ENCODE measurements at regions not wholly inside any gene's neighbourhood (a gene's known extent, or its start where the extent isn't known, plus 50 kb on each side); places are given as distances from the start of the nearest gene placed in this dataset.

- Mint-ChIP-seq H3K9me3 (peaks cover 16% of the 10 kb centered on the region), H3K4me1 (peaks cover 12% of the 10 kb centered on the region), H3K27me3 (no peaks in the 10 kb centered on the region), H3K36me3 (peaks cover 14% of the 10 kb centered on the region), H3K4me3 (no peak overlapping the region), H3K27ac (no peak overlapping the region)
- ATAC-seq: no peak
These were observed 166.2 kb upstream of the INHBA start for GRCh38 chr7:41869091-41869490.

GRCh38 chr7:41867639-41868280 is 164.9 kb upstream of the INHBA start:
- ATAC-seq: no peak
- peaks cover 20% of the 10 kb centered on the region for H3K9me3 Mint-ChIP-seq
- no peaks in the 10 kb centered on the region for H3K27me3 Mint-ChIP-seq

GRCh38 chr7:41862261-41862660 is 159.4 kb upstream of the INHBA start:
- Mint-ChIP-seq H3K36me3 (peaks cover 19% of the 10 kb centered on the region), H3K27ac (no peak overlapping the region), H3K27me3 (no peaks in the 10 kb centered on the region), H3K4me3 (no peak overlapping the region), H3K9me3 (peaks cover 20% of the 10 kb centered on the region), H3K4me1 (no peaks in the 10 kb centered on the region)
- ATAC-seq: no peak

More at GRCh38 chr7:41867639-41868280, 164.9 kb upstream of the INHBA start:
- Mint-ChIP-seq H3K4me3 (no peak overlapping the region), H3K4me1 (no peaks in the 10 kb centered on the region), H3K36me3 (peaks cover 19% of the 10 kb centered on the region), H3K27ac (no peak overlapping the region)

GRCh38 chr7:41861642-41862041 is 158.8 kb upstream of the INHBA start:
- H3K27ac Mint-ChIP-seq: no peak overlapping the region
- no peak for ATAC-seq
- no peaks in the 10 kb centered on the region for H3K27me3 Mint-ChIP-seq
- peaks cover 20% of the 10 kb centered on the region for H3K9me3 Mint-ChIP-seq
- peaks cover 19% of the 10 kb centered on the region for H3K36me3 Mint-ChIP-seq
- no peak overlapping the region for H3K4me3 Mint-ChIP-seq
- peaks cover under 1% of the 10 kb centered on the region for H3K4me1 Mint-ChIP-seq

GRCh38 chr7:41858201-41858600 is 155.3 kb upstream of the INHBA start:
- H3K27me3 Mint-ChIP-seq: no peaks in the 10 kb centered on the region
- peaks cover 7% of the 10 kb centered on the region for H3K4me1 Mint-ChIP-seq
- H3K9me3 Mint-ChIP-seq: no peaks in the 10 kb centered on the region
- no peak overlapping the region for H3K4me3 Mint-ChIP-seq
- H3K27ac Mint-ChIP-seq: no peak overlapping the region
- no peak for ATAC-seq
- H3K36me3 Mint-ChIP-seq: no peaks in the 10 kb centered on the region

- Mint-ChIP-seq H3K27me3 (no peaks in the 10 kb centered on the region), H3K27ac (no peak overlapping the region), H3K9me3 (peaks cover 9% of the 10 kb centered on the region), H3K4me1 (peaks cover 7% of the 10 kb centered on the region), H3K36me3 (no peaks in the 10 kb centered on the region), H3K4me3 (no peak overlapping the region)
- ATAC-seq: no peak
These were observed 152.9 kb upstream of the INHBA start for GRCh38 chr7:41855798-41856197.

- H3K9me3 Mint-ChIP-seq: peaks cover 17% of the 10 kb centered on the region
- no peaks in the 10 kb centered on the region for H3K27me3 Mint-ChIP-seq
- H3K27ac Mint-ChIP-seq: no peak overlapping the region
- H3K36me3 Mint-ChIP-seq: peaks cover 7% of the 10 kb centered on the region
- no peak overlapping the region for H3K4me3 Mint-ChIP-seq
- no peaks in the 10 kb centered on the region for H3K4me1 Mint-ChIP-seq
- no peak for ATAC-seq
These were observed 144.7 kb upstream of the INHBA start for GRCh38 chr7:41847606-41848005.

GRCh38 chr7:41847151-41847550 is 144.3 kb upstream of the INHBA start:
- ATAC-seq: no peak
- Mint-ChIP-seq H3K9me3 (peaks cover 14% of the 10 kb centered on the region), H3K27me3 (no peaks in the 10 kb centered on the region), H3K4me1 (no peaks in the 10 kb centered on the region), H3K4me3 (no peak overlapping the region), H3K36me3 (peaks cover 7% of the 10 kb centered on the region), H3K27ac (no peak overlapping the region)

- no peaks in the 10 kb centered on the region for H3K4me1 Mint-ChIP-seq
- H3K27ac Mint-ChIP-seq: no peak overlapping the region
- ATAC-seq: no peak
These were observed 140.1 kb upstream of the INHBA start for GRCh38 chr7:41842956-41843355.

GRCh38 chr7:41837916-41838315 is 135.0 kb upstream of the INHBA start:
- H3K27me3 Mint-ChIP-seq: no peaks in the 10 kb centered on the region
- peaks cover 7% of the 10 kb centered on the region for H3K4me1 Mint-ChIP-seq
- H3K4me3 Mint-ChIP-seq: no peak overlapping the region
- no peaks in the 10 kb centered on the region for H3K36me3 Mint-ChIP-seq
- no peak overlapping the region for H3K27ac Mint-ChIP-seq
- ATAC-seq: no peak
- H3K9me3 Mint-ChIP-seq: peaks cover 16% of the 10 kb centered on the region

More at GRCh38 chr7:41842956-41843355, 140.1 kb upstream of the INHBA start:
- H3K9me3 Mint-ChIP-seq: peaks cover 13% of the 10 kb centered on the region
- H3K4me3 Mint-ChIP-seq: no peak overlapping the region
- H3K27me3 Mint-ChIP-seq: no peaks in the 10 kb centered on the region
- H3K36me3 Mint-ChIP-seq: no peaks in the 10 kb centered on the region

- Mint-ChIP-seq H3K27ac (no peak overlapping the region), H3K9me3 (peaks cover 18% of the 10 kb centered on the region), H3K27me3 (no peaks in the 10 kb centered on the region), H3K4me1 (peaks cover 7% of the 10 kb centered on the region), H3K36me3 (peaks cover 8% of the 10 kb centered on the region), H3K4me3 (no peak overlapping the region)
- ATAC-seq: no peak
These were observed 133.2 kb upstream of the INHBA start for GRCh38 chr7:41835976-41836530.

GRCh38 chr7:41834805-41835694 is 132.2 kb upstream of the INHBA start:
- Mint-ChIP-seq H3K9me3 (peaks cover 14% of the 10 kb centered on the region), H3K4me3 (no peak overlapping the region), H3K36me3 (peaks cover 8% of the 10 kb centered on the region), H3K27ac (no peak overlapping the region), H3K4me1 (peaks cover 7% of the 10 kb centered on the region), H3K27me3 (no peaks in the 10 kb centered on the region)
- ATAC-seq: no peak

GRCh38 chr7:41832941-41833340 is 130.1 kb upstream of the INHBA start:
- H3K27ac Mint-ChIP-seq: no peak overlapping the region
- peaks cover 7% of the 10 kb centered on the region for H3K4me1 Mint-ChIP-seq
- peaks cover 8% of the 10 kb centered on the region for H3K36me3 Mint-ChIP-seq
- peaks cover 8% of the 10 kb centered on the region for H3K9me3 Mint-ChIP-seq
- no peak for ATAC-seq
- no peaks in the 10 kb centered on the region for H3K27me3 Mint-ChIP-seq
- no peak overlapping the region for H3K4me3 Mint-ChIP-seq

- Mint-ChIP-seq H3K4me1 (peaks cover 2% of the 10 kb centered on the region), H3K27ac (no peak overlapping the region), H3K9me3 (peaks cover 5% of the 10 kb centered on the region), H3K36me3 (peaks cover 8% of the 10 kb centered on the region), H3K4me3 (no peak overlapping the region), H3K27me3 (no peaks in the 10 kb centered on the region)
- no peak for ATAC-seq
These were observed 127.4 kb upstream of the INHBA start for GRCh38 chr7:41830271-41830670.

GRCh38 chr7:41828911-41829310 is 126.0 kb upstream of the INHBA start:
- ATAC-seq: no peak
- Mint-ChIP-seq H3K4me1 (no peaks in the 10 kb centered on the region), H3K4me3 (no peak overlapping the region), H3K9me3 (peaks cover 5% of the 10 kb centered on the region), H3K36me3 (peaks cover 8% of the 10 kb centered on the region), H3K27me3 (no peaks in the 10 kb centered on the region), H3K27ac (no peak overlapping the region)
